OCI-LY3 (cell line): ENCODE measurements at regions not wholly inside any gene's neighbourhood (a gene's known extent, or its start where the extent isn't known, plus 50 kb on each side); places are given as distances from the start of the nearest gene placed in this dataset.

ENCODE experiments used
- H2AFZ ChIP-seq: fragments of 200-600, 300-600 bp; shearing (Covaris generic); 2 replicates; pipeline ENCODE4 v1.6.0; 2014; ENCODE audit warnings: antibody characterized with exemption, low read depth, low read length
- H3K27ac ChIP-seq: fragments of 200-600, 300-600 bp; sonication (generic); 2 replicates; pipeline ENCODE4 v1.5.1; 2014; ENCODE audit warnings: mild to moderate bottlenecking, low read length, moderate library complexity, mixed read lengths
- H3K27me3 ChIP-seq: fragments of 200-600, 300-600 bp; sonication (generic); 2 replicates; pipeline ENCODE4 v1.6.1; 2014; ENCODE audit warnings: low read depth, low read length, mixed read lengths
- H3K36me3 ChIP-seq: fragments of 200-600, 300-600 bp; sonication (generic); replicated peaks from 2 replicates; pipeline ENCODE3; 2014; ENCODE audit warnings: low read depth, low read length, mixed read lengths
- H3K4me1 ChIP-seq: fragments of 300-600, 200-600 bp; sonication (generic); 2 replicates; pipeline ENCODE4 v1.6.1; 2014; ENCODE audit warnings: low read length, mixed read lengths
- H3K4me2 ChIP-seq: fragments of 200-600, 300-600 bp; sonication (generic); 2 replicates; pipeline ENCODE4 v1.6.1; 2014; ENCODE audit warnings: low read length, mixed read lengths
- H3K4me3 ChIP-seq: fragments of 300-600, 200-600 bp; sonication (generic); 2 replicates; pipeline ENCODE4 v1.5.1; 2014; ENCODE audit warnings: antibody characterized with exemption, mild to moderate bottlenecking, low read length, moderate library complexity
- H3K79me2 ChIP-seq: fragments of 300-600, 200-600 bp; shearing (Covaris generic); 2 replicates; pipeline ENCODE4 v1.6.1; 2014; ENCODE audit warnings: mild to moderate bottlenecking, low read length, mixed read lengths
- H3K9ac ChIP-seq: fragments of 300-600, 200-600 bp; shearing (Covaris generic); 2 replicates; pipeline ENCODE4 v1.6.0; 2014; ENCODE audit warnings: mild to moderate bottlenecking, low read length, moderate library complexity
- H3K9me3 ChIP-seq: fragments of 200-600, 300-600 bp; shearing (Covaris generic); 2 replicates; pipeline ENCODE4 v1.6.1; 2014; ENCODE audit warnings: low read length, mixed read lengths; ENCODE audit not compliant: insufficient read depth
- H4K20me1 ChIP-seq: fragments of 200-600, 300-600 bp; sonication (generic); 2 replicates; pipeline ENCODE4 v1.6.1; 2016; ENCODE audit warnings: low read length, mixed read lengths; ENCODE audit not compliant: insufficient read depth
- EZH2phosphoT487 ChIP-seq: fragments of 200-600 bp; shearing (Covaris generic); IDR thresholded peaks from 2 replicates; pipeline ENCODE4 v1.6.1; 2018; ENCODE audit warnings: antibody characterized with exemption, mixed run types, low read depth
- TF ChIP-seq, protein P1 (sequence below): fragments of 200-600, 300-600 bp; sonication (generic); IDR thresholded peaks from 2 replicates; pipeline ENCODE4 v1.5.1; 2014; ENCODE audit warnings: antibody characterized with exemption, low read length, low read depth

DNA sequence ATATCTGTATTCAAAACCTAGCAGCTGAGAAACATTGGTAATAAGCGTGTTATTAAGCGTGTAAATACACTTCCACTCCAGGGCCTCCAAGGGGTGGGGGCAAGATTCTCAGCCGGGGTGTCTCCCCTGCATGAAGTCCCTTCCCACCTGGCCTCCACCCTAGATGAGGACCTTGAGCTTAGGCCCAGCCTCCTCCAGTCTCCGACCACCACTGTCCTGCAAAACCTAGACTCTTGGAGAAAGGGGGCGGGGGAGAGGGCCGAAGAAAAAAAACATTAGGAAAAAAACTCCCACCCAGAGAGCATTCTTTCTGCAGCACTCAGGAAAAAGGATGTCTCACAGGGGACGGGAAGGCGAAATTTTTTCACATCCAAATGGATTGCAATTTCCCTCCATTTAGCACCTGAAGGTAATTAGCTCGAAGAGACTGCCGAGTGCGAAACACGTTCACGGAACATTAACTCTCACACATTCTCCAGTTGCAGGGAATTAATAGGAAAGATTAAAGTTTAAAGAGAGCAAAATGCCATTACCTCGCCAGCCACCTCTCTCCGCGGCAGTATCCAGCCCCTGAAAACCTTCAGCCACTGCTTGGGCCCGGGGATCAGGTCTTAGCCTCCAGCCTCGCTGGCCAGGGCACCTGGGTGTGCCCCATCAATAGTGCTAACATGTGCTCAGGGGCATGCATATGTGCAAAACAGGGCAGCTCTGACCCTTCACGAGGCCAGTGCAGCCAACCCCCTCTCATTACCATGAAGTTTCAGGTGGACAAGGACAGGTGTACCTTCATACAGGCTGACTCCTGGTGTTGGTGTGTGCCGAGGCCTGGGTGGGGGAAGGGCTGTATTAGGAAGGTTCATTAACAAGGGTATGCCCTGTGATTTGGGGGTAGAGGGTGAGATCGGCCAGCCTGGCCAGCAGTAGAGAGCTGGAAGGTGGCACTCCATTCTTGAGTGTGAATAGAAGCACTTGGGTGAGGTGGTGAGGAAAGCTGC lies 77.2 kb downstream of the HIF1AN start:
- Histone ChIP-seq H2AFZ (no peak overlapping the region), H3K79me2 (no peaks in the 10 kb centered on the region), H3K9ac (no peak overlapping the region), H4K20me1 (no peaks in the 10 kb centered on the region), H3K4me2 (no peak overlapping the region), H3K4me1 (no peaks in the 10 kb centered on the region), H3K27ac (no peak overlapping the region), H3K9me3 (no peaks in the 10 kb centered on the region), H3K36me3 (no peaks in the 10 kb centered on the region), H3K4me3 (no peak overlapping the region), H3K27me3 (peaks cover 13% of the 10 kb centered on the region; the same call in 1 of the 2 replicates)
- no peak for TF ChIP-seq EZH2phosphoT487
- TF ChIP-seq, protein P1, sequence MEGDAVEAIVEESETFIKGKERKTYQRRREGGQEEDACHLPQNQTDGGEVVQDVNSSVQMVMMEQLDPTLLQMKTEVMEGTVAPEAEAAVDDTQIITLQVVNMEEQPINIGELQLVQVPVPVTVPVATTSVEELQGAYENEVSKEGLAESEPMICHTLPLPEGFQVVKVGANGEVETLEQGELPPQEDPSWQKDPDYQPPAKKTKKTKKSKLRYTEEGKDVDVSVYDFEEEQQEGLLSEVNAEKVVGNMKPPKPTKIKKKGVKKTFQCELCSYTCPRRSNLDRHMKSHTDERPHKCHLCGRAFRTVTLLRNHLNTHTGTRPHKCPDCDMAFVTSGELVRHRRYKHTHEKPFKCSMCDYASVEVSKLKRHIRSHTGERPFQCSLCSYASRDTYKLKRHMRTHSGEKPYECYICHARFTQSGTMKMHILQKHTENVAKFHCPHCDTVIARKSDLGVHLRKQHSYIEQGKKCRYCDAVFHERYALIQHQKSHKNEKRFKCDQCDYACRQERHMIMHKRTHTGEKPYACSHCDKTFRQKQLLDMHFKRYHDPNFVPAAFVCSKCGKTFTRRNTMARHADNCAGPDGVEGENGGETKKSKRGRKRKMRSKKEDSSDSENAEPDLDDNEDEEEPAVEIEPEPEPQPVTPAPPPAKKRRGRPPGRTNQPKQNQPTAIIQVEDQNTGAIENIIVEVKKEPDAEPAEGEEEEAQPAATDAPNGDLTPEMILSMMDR = no peak

DNA sequence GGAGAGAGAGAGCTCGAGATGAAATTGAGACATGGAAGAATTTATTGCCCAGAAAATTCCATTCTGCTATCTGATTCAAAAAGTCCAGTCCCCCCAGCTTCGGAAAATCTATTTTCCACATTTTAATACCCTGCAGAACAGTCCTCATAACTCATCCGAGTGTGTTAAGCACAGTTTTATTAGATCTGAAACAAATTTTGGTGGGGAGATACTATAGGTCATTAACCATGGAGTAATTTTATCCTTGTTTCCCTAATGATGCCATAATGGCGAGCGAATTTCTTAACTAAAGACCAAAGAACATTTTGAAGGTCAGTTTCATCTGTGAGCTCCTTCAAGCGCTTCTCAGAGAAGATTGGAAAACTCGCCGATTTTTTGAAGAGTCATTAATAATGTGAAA lies 78.1 kb downstream of the HIF1AN start:
- H4K20me1 ChIP-seq = no peaks in the 10 kb centered on the region
- TF ChIP-seq, protein P1 = no peak
- TF ChIP-seq EZH2phosphoT487 = no peak

DNA sequence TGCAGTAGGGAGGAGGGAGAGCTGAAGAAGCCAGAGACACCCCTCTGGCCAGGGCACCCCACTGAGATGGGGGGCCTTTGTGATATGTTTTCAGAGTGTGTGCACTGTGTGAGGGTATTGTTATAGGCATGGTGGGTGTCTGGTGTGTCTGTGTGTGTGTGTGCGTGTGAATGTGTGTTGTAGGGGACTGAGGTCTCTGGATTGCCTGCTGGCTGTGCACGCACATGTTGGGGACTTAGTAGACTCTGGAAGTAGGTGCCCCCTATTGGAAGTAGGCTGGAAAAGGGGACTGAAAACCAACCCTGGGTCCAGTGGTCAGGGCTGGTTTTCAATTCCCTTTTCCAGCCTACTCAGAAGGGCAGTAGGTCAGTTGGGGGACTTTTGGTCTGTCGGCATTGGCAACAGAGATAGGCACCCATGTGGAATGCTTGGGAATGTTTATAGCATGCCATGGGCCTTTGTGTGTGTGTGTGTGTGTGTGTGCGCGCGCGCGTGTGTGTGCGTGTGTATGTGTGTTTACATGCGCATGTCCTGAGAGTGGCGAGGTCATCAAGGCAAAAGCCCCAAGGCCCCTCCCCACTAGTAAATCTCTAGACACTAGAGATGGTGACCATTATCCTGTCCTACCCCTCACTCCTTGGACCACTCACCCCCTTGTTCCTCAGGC lies 78.8 kb downstream of the HIF1AN start:
- H3K4me2 ChIP-seq = no peak overlapping the region
- H3K9me3 ChIP-seq = no peaks in the 10 kb centered on the region
- H4K20me1 ChIP-seq = no peaks in the 10 kb centered on the region
- H3K4me1 ChIP-seq = no peaks in the 10 kb centered on the region
- no peak for TF ChIP-seq EZH2phosphoT487
- TF ChIP-seq, protein P1 = no peak
- H3K27ac ChIP-seq = no peak overlapping the region
- no peaks in the 10 kb centered on the region for H3K79me2 ChIP-seq
- no peak overlapping the region for H3K9ac ChIP-seq
- H3K36me3 ChIP-seq = no peaks in the 10 kb centered on the region
- peaks cover 10% of the 10 kb centered on the region; the same call in 1 of the 2 replicates for H3K27me3 ChIP-seq
- H2AFZ ChIP-seq = no peak overlapping the region
- no peak overlapping the region for H3K4me3 ChIP-seq

More for the DNA sequence above, 78.1 kb downstream of the HIF1AN start:
- Histone ChIP-seq H2AFZ (no peak overlapping the region), H3K9ac (no peak overlapping the region), H3K4me2 (no peak overlapping the region), H3K36me3 (no peaks in the 10 kb centered on the region), H3K27me3 (peaks cover 13% of the 10 kb centered on the region; the same call in 1 of the 2 replicates), H3K9me3 (no peaks in the 10 kb centered on the region), H3K4me3 (no peak overlapping the region), H3K79me2 (no peaks in the 10 kb centered on the region), H3K27ac (no peak overlapping the region), H3K4me1 (no peaks in the 10 kb centered on the region)

DNA sequence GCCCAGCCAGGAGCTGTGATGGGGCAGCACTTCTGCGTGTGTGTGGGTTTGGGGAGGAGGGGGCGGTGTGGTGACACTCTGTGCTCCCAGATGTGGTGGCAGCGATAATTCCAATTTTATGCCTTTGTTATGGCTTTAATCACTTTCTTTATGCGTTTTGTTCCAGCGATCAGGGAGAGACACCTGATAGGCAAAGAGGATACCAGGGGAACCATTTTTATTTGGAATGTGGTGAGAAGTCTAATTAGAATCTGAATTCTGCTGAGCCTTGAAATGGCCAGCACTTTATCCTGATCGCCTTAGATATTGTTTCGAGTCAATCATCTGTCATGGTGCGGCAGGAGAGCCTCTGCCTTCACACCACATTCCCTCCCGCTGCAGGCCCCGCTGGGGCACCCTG lies 79.5 kb downstream of the HIF1AN start:
- Histone ChIP-seq H3K4me3 (no peak overlapping the region), H2AFZ (no peak overlapping the region), H3K27ac (no peak overlapping the region), H3K36me3 (no peaks in the 10 kb centered on the region), H3K4me2 (no peak overlapping the region), H4K20me1 (no peaks in the 10 kb centered on the region), H3K79me2 (no peaks in the 10 kb centered on the region), H3K4me1 (no peaks in the 10 kb centered on the region), H3K9me3 (no peaks in the 10 kb centered on the region), H3K27me3 (peaks cover 10% of the 10 kb centered on the region; the same call in 1 of the 2 replicates), H3K9ac (no peak overlapping the region)
- TF ChIP-seq, protein P1 = no peak
- TF ChIP-seq EZH2phosphoT487 = no peak
